ENCODE measurements at regions not wholly inside any gene's neighbourhood (a gene's known extent, or its start where the extent isn't known, plus 50 kb on each side); places are given as distances from the start of the nearest gene placed in this dataset.

DNA sequence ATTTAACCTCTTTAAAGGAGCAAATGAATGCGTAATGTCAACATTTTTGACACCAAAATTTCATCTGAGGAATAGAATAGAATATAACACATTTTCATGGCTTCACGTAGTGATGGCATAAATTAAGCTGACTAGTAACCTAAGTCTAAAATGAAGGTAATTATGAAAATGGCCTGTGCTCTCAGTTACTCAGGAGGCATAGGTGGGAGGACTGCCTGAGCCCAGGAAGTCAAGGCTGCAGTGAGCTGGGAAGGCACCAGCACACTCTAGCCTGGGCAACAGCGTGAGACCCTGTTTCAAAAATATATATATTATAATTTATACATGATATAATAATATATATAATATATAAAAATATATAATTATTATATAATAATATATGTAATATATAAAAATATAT, 383.2 kb upstream of the ATP2B1 start:
- no peak for DNase-seq (ENCODE audit: low read depth)
- H3K4me3 ChIP-seq (ENCODE audit: low read depth, low read length), result no peak overlapping the region
- TF ChIP-seq, protein P1, sequence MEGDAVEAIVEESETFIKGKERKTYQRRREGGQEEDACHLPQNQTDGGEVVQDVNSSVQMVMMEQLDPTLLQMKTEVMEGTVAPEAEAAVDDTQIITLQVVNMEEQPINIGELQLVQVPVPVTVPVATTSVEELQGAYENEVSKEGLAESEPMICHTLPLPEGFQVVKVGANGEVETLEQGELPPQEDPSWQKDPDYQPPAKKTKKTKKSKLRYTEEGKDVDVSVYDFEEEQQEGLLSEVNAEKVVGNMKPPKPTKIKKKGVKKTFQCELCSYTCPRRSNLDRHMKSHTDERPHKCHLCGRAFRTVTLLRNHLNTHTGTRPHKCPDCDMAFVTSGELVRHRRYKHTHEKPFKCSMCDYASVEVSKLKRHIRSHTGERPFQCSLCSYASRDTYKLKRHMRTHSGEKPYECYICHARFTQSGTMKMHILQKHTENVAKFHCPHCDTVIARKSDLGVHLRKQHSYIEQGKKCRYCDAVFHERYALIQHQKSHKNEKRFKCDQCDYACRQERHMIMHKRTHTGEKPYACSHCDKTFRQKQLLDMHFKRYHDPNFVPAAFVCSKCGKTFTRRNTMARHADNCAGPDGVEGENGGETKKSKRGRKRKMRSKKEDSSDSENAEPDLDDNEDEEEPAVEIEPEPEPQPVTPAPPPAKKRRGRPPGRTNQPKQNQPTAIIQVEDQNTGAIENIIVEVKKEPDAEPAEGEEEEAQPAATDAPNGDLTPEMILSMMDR (IDR thresholded peaks at IDR 0.05; ENCODE audit: insufficient read depth, low read length), result no peak

DNA sequence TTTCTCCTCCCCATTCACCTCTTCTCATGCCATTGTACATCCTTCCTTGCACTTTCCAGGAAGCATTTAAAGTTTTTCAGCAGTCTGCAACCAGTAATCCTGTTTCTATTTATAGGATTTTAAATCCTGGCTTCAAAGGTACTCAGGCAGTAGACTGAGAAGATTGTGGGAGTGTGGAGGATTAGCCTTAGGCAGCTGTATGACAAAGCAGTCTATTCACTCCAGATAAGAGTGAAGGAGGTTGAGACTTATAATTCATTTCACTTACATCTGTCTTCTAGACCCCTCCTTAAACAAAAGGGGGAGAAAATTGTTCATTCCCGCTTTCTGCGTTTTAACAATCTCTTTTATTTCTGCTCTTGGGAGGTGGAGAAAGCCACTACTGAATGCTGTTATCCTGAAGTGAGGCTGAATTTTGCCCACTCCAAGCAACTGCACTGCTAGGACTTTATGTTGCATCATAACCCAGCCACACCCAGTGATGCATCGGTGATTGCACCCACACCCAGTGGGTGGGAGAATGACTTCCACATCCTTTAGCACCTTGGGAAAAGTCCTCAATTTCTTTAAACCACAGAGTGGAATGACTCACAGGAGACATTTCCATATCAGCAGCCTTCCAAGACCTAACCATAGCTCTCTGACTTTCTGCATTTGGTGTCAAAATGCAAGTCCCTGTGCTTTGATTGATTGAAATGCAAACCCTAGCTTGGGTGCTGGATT, 382.5 kb upstream of the ATP2B1 start:
- DNase-seq (ENCODE audit: low read depth), result peak; percentile 97
- H3K4me3 ChIP-seq (ENCODE audit: low read depth, low read length), result no peak overlapping the region
- TF ChIP-seq, protein P1 (IDR thresholded peaks at IDR 0.05; ENCODE audit: insufficient read depth, low read length), result no peak

DNA sequence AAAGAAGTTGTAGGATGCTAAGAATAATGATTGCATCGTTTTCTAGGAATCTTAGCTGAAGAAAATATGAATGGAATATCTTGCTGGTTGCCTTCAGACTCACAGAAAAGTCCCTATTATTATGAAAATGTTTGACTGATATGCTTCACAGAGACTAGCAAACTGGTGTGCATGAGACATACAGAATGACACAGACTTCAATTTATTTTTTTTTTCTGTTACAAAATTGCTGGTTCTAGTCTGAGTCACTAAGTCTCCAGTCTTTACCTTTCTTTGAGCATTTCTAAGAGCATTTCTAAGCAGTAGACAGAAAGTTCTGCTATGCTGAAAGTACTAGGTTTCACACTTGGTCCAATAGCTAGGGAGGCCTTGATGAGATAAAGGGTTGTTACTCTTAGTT, 377.6 kb upstream of the ATP2B1 start:
- no peak overlapping the region for H3K4me3 ChIP-seq (ENCODE audit: low read depth, low read length)
- TF ChIP-seq, protein P1 (IDR thresholded peaks at IDR 0.05; ENCODE audit: insufficient read depth, low read length), result no peak
- no peak for DNase-seq (ENCODE audit: low read depth)

DNA sequence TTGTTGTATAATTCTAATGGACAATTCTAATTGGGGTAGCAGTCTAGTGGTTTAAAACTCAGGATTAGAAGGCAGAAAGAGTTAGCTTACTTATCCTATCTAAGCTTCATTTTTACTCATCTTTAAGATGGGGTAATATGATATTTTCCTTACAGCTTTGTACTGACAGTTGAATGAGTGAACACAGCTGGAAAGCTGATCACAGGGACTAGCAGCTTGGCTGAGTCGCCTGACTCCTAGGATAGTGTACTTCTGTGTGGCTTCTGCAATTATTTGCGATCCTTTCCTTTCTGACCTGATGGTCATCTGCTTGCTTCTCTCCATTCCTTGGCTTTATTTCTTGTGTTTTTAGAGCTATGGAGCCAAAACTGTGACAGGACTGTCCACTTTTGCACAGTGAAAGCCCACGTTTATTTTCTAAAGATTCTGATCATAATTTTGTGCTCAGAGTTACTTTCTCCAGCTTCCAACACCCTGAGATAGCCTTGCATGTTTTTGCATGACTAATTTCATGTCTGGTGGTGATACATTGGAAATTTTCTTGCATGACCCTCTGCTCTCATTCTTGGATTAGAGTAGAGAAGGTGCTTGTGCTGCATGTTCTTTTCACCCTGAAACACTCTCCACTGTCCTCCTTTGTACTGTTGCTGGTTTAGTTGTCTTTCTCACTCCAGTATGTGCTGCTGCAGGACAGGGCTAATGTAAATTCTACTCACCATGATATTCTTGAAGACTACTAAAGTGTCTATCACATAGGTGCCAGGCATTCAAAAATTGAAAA, 377.0 kb upstream of the ATP2B1 start:
- TF ChIP-seq, protein P1 (IDR thresholded peaks at IDR 0.05; ENCODE audit: insufficient read depth, low read length), result no peak
- no peak overlapping the region for H3K4me3 ChIP-seq (ENCODE audit: low read depth, low read length)
- peak; percentile 57 for DNase-seq (ENCODE audit: low read depth)

DNA sequence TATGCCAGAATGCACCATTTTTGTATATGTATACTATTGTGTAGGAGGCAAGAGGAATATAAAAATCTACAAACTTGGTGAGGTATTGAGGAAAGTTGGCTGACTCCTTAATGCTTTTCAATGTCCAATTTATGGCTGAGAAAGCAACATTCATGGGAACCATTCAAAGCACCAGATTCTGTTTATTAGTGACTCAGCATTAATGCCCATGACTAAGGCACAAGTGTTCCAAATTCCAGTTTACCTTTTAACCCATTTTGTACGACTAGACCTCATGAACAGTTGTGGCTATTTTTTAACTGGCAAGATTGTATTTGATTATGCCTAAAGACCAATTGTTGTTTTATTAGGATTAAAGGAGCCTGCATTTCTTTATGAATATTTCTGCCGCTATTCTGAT, 375.4 kb upstream of the ATP2B1 start:
- TF ChIP-seq, protein P1 (IDR thresholded peaks at IDR 0.05; ENCODE audit: insufficient read depth, low read length), result no peak
- no peak for DNase-seq (ENCODE audit: low read depth)
- no peak overlapping the region for H3K4me3 ChIP-seq (ENCODE audit: low read depth, low read length)

DNA sequence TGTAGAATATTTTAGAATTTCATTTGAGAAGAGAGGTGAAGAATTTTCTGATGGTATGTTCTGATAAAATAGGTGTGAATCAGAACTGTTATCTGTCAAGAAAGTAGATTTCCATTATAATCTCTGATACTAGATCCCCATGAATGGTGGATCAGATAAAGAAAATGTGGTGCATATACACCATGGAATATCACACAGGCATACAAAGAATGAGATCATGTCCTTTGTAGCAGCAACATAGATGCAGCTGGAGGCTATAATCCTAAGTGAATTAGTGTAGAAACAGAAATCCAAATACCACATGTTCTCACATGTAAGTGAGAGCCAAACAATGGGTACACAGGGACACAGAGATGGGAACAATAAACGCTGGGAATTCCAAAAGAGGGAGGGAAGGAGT, 372.0 kb upstream of the ATP2B1 start:
- DNase-seq (ENCODE audit: low read depth), result no peak
- TF ChIP-seq, protein P1 (IDR thresholded peaks at IDR 0.05; ENCODE audit: insufficient read depth, low read length), result no peak
- no peak overlapping the region for H3K4me3 ChIP-seq (ENCODE audit: low read depth, low read length)
